Type B pancreatic cell (in vitro differentiated cells): ENCODE measurements at regions not wholly inside any gene's neighbourhood (a gene's known extent, or its start where the extent isn't known, plus 50 kb on each side); places are given as distances from the start of the nearest gene placed in this dataset.

Experiments used
- DNase-seq: peaks from one replicate; pipeline ENCODE4 v3.0.0; 2021; ENCODE audit warnings: mixed read lengths; ENCODE audit not compliant: unreplicated experiment; ENCODE audit errors: extremely low spot score
- H3K27ac Mint-ChIP-seq: 2 replicates; pipeline ENCODE4 v1.8.0; 2021; ENCODE audit warnings: mild to moderate bottlenecking, mixed read lengths
- H3K27me3 Mint-ChIP-seq: 2 replicates; pipeline ENCODE4 v1.8.0; 2021; ENCODE audit warnings: mixed read lengths
- H3K36me3 Mint-ChIP-seq: 2 replicates; pipeline ENCODE4 v1.8.0; 2021; ENCODE audit warnings: mixed read lengths
- H3K4me1 Mint-ChIP-seq: one replicate; pipeline ENCODE4 v1.8.0; 2021; ENCODE audit warnings: mixed read lengths; ENCODE audit not compliant: unreplicated experiment
- H3K4me3 Mint-ChIP-seq: 2 replicates; pipeline ENCODE4 v1.8.0; 2021; ENCODE audit warnings: mild to moderate bottlenecking, mixed read lengths
- H3K9me3 Mint-ChIP-seq: 2 replicates; pipeline ENCODE4 v1.8.0; 2021; ENCODE audit warnings: mixed read lengths
- CTCF ChIP-seq: fragments of 200-600 bp; sonication (generic); conservative IDR thresholded peaks from 2 replicates; pipeline ENCODE4 v1.5.0; 2021; ENCODE audit warnings: antibody characterized with exemption, mild to moderate bottlenecking

GRCh38 chr3:88632226-88632625 is 475.2 kb upstream of the EPHA3 start:
- no peaks in the 10 kb centered on the region for H3K27me3 Mint-ChIP-seq
- no peaks in the 10 kb centered on the region for H3K9me3 Mint-ChIP-seq
- no peak for DNase-seq
- no peak overlapping the region for H3K4me3 Mint-ChIP-seq
- no peak for TF ChIP-seq CTCF
- no peak overlapping the region for H3K27ac Mint-ChIP-seq
- H3K36me3 Mint-ChIP-seq: no peaks in the 10 kb centered on the region
- H3K4me1 Mint-ChIP-seq: no peaks in the 10 kb centered on the region

- DNase-seq: no peak
- Mint-ChIP-seq H3K4me3 (no peak overlapping the region), H3K36me3 (no peaks in the 10 kb centered on the region), H3K27me3 (no peaks in the 10 kb centered on the region), H3K9me3 (no peaks in the 10 kb centered on the region), H3K4me1 (no peaks in the 10 kb centered on the region), H3K27ac (no peak overlapping the region)
- no peak for TF ChIP-seq CTCF
Observed at GRCh38 chr3:88640581-88640980, 466.8 kb upstream of the EPHA3 start.

- no peaks in the 10 kb centered on the region for H3K9me3 Mint-ChIP-seq
- H3K4me3 Mint-ChIP-seq: no peak overlapping the region
- no peaks in the 10 kb centered on the region for H3K4me1 Mint-ChIP-seq
- H3K27ac Mint-ChIP-seq: no peak overlapping the region
- no peak for TF ChIP-seq CTCF
- H3K36me3 Mint-ChIP-seq: no peaks in the 10 kb centered on the region
- DNase-seq: no peak
- no peaks in the 10 kb centered on the region for H3K27me3 Mint-ChIP-seq
Observed at GRCh38 chr3:88641033-88641604, 466.3 kb upstream of the EPHA3 start.

- no peak overlapping the region for H3K4me3 Mint-ChIP-seq
- no peak for TF ChIP-seq CTCF
- H3K9me3 Mint-ChIP-seq: no peaks in the 10 kb centered on the region
Observed at GRCh38 chr3:88657459-88657858, 450.0 kb upstream of the EPHA3 start.

GRCh38 chr3:88661433-88661824 is 446.0 kb upstream of the EPHA3 start:
- H3K36me3 Mint-ChIP-seq: no peaks in the 10 kb centered on the region
- no peak for DNase-seq
- H3K27me3 Mint-ChIP-seq: no peaks in the 10 kb centered on the region
- no peak overlapping the region for H3K4me3 Mint-ChIP-seq
- no peak overlapping the region for H3K27ac Mint-ChIP-seq
- H3K4me1 Mint-ChIP-seq: peaks cover 3% of the 10 kb centered on the region
- no peaks in the 10 kb centered on the region for H3K9me3 Mint-ChIP-seq
- no peak for TF ChIP-seq CTCF

More at GRCh38 chr3:88657459-88657858, 450.0 kb upstream of the EPHA3 start:
- Mint-ChIP-seq H3K27ac (no peak overlapping the region), H3K27me3 (no peaks in the 10 kb centered on the region), H3K36me3 (no peaks in the 10 kb centered on the region), H3K4me1 (peaks cover 3% of the 10 kb centered on the region)
- DNase-seq: no peak

- no peaks in the 10 kb centered on the region for H3K36me3 Mint-ChIP-seq
- no peaks in the 10 kb centered on the region for H3K9me3 Mint-ChIP-seq
- TF ChIP-seq CTCF: no peak
- H3K4me1 Mint-ChIP-seq: no peaks in the 10 kb centered on the region
- no peak overlapping the region for H3K27ac Mint-ChIP-seq
- DNase-seq: no peak
- no peak overlapping the region for H3K4me3 Mint-ChIP-seq
- no peaks in the 10 kb centered on the region for H3K27me3 Mint-ChIP-seq
Observed at GRCh38 chr3:88668180-88668579, 439.2 kb upstream of the EPHA3 start.
